Mammary epithelial cell (primary cell): ENCODE measurements at regions not wholly inside any gene's neighbourhood (a gene's known extent, or its start where the extent isn't known, plus 50 kb on each side); places are given as distances from the start of the nearest gene placed in this dataset.
"Not testable (repeated sequence)": the region's sequence is repeated elsewhere in the genome, so short reads cannot be mapped to it uniquely, and the experiment has no call there.

Source experiments
- EZH2 ChIP-seq: IDR thresholded peaks from 2 replicates; pipeline ENCODE4 v1.6.1; 2012; ENCODE audit warnings: low read length, inconsistent platforms, borderline replicate concordance
- TF ChIP-seq, protein P1 (sequence below), 2 donors: IDR thresholded peaks in 1 of 2; conservative IDR thresholded peaks in 1 of 2; 2 replicates each; pipeline ENCODE4 v1.5.1; 2011 to 2012; ENCODE audit warnings: inconsistent platforms in 2 of 2, low read length in 2 of 2, mild to moderate bottlenecking in 2 of 2, control low read depth in 1 of 2, low read depth in 1 of 2; ENCODE audit not compliant: insufficient read depth in 1 of 2; ENCODE audit errors: extremely low read depth in 1 of 2

DNA sequence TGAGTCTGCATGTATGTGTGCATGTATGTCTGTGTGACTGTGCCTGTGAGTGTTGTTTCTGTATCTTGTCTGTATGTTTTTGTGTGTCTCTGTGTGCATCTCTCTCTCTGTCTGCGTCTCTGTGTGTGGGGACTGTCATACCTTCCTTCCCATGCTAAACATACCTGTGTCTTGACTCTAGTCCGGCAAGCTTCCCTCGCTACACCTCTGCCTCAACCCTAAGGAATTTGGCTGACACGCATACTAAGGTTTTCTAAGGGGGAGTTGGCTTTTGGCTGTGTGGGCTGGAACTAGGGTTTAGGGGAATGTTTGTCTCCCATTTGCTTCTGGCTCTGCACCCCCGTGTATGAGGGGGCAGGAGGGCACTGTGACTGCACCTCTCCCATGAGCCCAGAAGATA lies 4500.9 kb upstream of the TPTE start:
- TF ChIP-seq, protein P1, sequence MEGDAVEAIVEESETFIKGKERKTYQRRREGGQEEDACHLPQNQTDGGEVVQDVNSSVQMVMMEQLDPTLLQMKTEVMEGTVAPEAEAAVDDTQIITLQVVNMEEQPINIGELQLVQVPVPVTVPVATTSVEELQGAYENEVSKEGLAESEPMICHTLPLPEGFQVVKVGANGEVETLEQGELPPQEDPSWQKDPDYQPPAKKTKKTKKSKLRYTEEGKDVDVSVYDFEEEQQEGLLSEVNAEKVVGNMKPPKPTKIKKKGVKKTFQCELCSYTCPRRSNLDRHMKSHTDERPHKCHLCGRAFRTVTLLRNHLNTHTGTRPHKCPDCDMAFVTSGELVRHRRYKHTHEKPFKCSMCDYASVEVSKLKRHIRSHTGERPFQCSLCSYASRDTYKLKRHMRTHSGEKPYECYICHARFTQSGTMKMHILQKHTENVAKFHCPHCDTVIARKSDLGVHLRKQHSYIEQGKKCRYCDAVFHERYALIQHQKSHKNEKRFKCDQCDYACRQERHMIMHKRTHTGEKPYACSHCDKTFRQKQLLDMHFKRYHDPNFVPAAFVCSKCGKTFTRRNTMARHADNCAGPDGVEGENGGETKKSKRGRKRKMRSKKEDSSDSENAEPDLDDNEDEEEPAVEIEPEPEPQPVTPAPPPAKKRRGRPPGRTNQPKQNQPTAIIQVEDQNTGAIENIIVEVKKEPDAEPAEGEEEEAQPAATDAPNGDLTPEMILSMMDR (conservative IDR thresholded peaks at IDR 0.05 in 1 of 2, IDR thresholded peaks at IDR 0.05 in 1 of 2; ENCODE audit: extremely low read depth in 1 of 2, insufficient read depth in 1 of 2, low read depth in 1 of 2, low read length in 2 of 2): not testable (repeated sequence)
- TF ChIP-seq EZH2: not testable (repeated sequence)
